ENCODE measurements at regions not wholly inside any gene's neighbourhood (a gene's known extent, or its start where the extent isn't known, plus 50 kb on each side); places are given as distances from the start of the nearest gene placed in this dataset.
"Not testable (repeated sequence)": the region's sequence is repeated elsewhere in the genome, so short reads cannot be mapped to it uniquely, and the experiment has no call there.

DNA sequence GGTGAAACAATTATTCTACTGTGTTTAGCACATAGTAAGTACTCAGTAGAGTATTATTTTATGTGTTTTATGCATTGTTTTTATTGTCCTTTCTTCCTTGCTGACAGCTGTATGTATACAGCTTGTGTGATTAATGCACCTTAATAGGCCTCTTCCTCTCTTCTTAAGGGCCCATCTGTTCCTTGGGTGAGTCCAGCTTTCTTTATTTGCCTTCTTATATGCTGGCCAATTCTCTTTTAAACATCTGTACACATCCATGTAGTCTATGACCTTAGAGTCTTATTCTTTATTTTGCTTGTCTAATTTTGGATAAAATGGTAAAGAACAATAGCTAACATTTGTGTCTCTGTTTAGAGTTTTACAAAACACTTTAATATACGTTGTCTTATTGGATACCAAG lies 333.7 kb upstream of the MEIS1 start:
- no peaks in the 10 kb centered on the region for H3K79me2 ChIP-seq (ENCODE audit: insufficient read depth, low read length)
- no peaks in the 10 kb centered on the region for H3K4me1 ChIP-seq (ENCODE audit: insufficient read depth, low read length)
- DNase-seq (ENCODE audit: insufficient read length, low spot score, missing footprints) = no peak
- no peaks in the 10 kb centered on the region for H3K36me3 ChIP-seq (ENCODE audit: insufficient read depth, low read length)
- TF ChIP-seq, protein P1, sequence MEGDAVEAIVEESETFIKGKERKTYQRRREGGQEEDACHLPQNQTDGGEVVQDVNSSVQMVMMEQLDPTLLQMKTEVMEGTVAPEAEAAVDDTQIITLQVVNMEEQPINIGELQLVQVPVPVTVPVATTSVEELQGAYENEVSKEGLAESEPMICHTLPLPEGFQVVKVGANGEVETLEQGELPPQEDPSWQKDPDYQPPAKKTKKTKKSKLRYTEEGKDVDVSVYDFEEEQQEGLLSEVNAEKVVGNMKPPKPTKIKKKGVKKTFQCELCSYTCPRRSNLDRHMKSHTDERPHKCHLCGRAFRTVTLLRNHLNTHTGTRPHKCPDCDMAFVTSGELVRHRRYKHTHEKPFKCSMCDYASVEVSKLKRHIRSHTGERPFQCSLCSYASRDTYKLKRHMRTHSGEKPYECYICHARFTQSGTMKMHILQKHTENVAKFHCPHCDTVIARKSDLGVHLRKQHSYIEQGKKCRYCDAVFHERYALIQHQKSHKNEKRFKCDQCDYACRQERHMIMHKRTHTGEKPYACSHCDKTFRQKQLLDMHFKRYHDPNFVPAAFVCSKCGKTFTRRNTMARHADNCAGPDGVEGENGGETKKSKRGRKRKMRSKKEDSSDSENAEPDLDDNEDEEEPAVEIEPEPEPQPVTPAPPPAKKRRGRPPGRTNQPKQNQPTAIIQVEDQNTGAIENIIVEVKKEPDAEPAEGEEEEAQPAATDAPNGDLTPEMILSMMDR (IDR thresholded peaks at IDR 0.05; ENCODE audit: extremely low read depth, low read depth, low read length) = no peak
- no peaks in the 10 kb centered on the region for H4K20me1 ChIP-seq (ENCODE audit: insufficient read depth, low read length)
- no peaks in the 10 kb centered on the region for H3K9me3 ChIP-seq (ENCODE audit: low read depth, low read length)
- no peak overlapping the region for H2AFZ ChIP-seq (ENCODE audit: low read length)
- no peak overlapping the region for H3K4me2 ChIP-seq (ENCODE audit: insufficient read depth, low read length)
- no peak overlapping the region for H3K4me3 ChIP-seq (ENCODE audit: insufficient read depth, low read length)
- H3K27me3 ChIP-seq (ENCODE audit: insufficient read depth, low read length) = no peaks in the 10 kb centered on the region
- no peak overlapping the region for H3K27ac ChIP-seq (ENCODE audit: low read depth, low read length)

DNA sequence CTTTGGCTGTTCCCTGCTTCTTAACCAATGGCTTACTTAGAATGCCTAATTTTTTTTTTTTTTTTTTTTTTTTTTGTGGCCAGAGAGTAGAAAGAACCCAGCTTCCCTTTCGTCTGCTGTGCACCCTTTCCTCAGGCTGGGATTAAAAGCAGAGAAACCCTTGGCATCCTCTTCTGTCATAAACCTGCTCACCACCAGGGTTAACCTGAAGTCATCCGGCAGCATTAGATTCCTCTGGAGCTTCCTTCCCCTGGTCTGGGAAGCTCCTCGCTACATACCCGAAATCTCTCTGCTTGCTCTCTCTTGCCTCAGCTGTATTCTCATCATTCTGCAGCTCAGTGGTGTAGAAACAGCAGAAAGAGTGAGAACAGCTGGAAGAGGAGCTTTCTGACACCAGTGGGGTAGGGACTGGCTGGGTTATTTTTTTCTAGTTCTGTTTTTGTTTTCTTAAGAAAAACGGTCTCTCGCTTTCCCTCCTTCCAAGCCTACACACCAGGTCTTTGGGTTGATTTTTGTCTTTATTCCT lies 339.0 kb upstream of the MEIS1 start:
- Histone ChIP-seq H3K79me2 (ENCODE audit: insufficient read depth, low read length) (no peaks in the 10 kb centered on the region), H3K9me3 (ENCODE audit: low read depth, low read length) (no peaks in the 10 kb centered on the region), H4K20me1 (ENCODE audit: insufficient read depth, low read length) (no peaks in the 10 kb centered on the region), H3K4me2 (ENCODE audit: insufficient read depth, low read length) (no peak overlapping the region), H2AFZ (ENCODE audit: low read length) (no peak overlapping the region), H3K4me1 (ENCODE audit: insufficient read depth, low read length) (no peaks in the 10 kb centered on the region), H3K27ac (ENCODE audit: low read depth, low read length) (no peak overlapping the region), H3K36me3 (ENCODE audit: insufficient read depth, low read length) (no peaks in the 10 kb centered on the region), H3K4me3 (ENCODE audit: insufficient read depth, low read length) (no peak overlapping the region), H3K27me3 (ENCODE audit: insufficient read depth, low read length) (no peaks in the 10 kb centered on the region)
- TF ChIP-seq, protein P1 (IDR thresholded peaks at IDR 0.05; ENCODE audit: extremely low read depth, low read depth, low read length) = no peak
- no peak for DNase-seq (ENCODE audit: insufficient read length, low spot score, missing footprints)

DNA sequence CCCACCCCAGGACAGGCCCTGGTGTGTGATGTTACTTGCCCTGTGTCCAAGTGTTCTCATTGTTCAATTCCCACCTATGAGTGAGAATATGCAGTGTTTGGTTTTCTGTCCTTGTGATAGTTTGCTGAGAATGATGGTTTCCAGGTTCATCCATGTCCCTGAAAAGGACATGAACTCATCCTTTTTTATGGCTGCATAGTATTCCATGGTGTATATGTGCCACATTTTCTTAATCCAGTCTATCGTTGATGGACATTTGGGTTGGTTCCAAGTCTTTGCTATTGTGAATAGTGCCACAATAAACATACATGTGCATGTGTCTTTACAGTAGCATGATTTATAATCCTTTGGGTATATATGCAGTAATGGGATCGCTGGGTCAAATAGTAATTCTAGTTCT lies 340.2 kb upstream of the MEIS1 start:
- H3K4me2 ChIP-seq (ENCODE audit: insufficient read depth, low read length); H2AFZ ChIP-seq (ENCODE audit: low read length); H3K27me3 ChIP-seq (ENCODE audit: insufficient read depth, low read length); H3K9me3 ChIP-seq (ENCODE audit: low read depth, low read length); H3K27ac ChIP-seq (ENCODE audit: low read depth, low read length); H4K20me1 ChIP-seq (ENCODE audit: insufficient read depth, low read length); DNase-seq (ENCODE audit: insufficient read length, low spot score, missing footprints); H3K4me3 ChIP-seq (ENCODE audit: insufficient read depth, low read length); H3K4me1 ChIP-seq (ENCODE audit: insufficient read depth, low read length); H3K36me3 ChIP-seq (ENCODE audit: insufficient read depth, low read length); H3K79me2 ChIP-seq (ENCODE audit: insufficient read depth, low read length): not testable (repeated sequence)

DNA sequence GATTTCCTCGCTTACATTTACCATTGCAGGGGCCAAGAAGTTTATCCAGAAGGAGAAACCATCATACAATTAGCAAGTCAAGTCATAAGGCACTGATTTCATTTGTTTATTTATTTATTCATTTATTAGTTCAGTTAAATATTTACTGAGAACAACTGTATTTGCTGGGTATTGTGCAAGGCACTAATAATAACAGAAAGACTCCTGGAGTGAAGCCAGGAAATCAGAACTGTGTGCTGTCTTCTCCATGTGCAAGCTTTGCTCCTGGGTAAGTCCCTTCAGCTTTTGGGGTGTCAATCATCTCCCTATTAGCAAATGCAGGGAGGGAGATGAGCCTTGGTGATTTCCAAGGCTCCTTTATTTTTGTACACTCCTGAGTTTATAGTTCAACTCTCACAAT lies 341.6 kb upstream of the MEIS1 start:
- TF ChIP-seq, protein P1 (IDR thresholded peaks at IDR 0.05; ENCODE audit: extremely low read depth, low read depth, low read length) = no peak

More for the DNA sequence above, 341.6 kb upstream of the MEIS1 start:
- H3K9me3 ChIP-seq (ENCODE audit: low read depth, low read length) = no peaks in the 10 kb centered on the region
- H3K36me3 ChIP-seq (ENCODE audit: insufficient read depth, low read length) = no peaks in the 10 kb centered on the region
- H3K4me1 ChIP-seq (ENCODE audit: insufficient read depth, low read length) = no peaks in the 10 kb centered on the region
- H3K4me3 ChIP-seq (ENCODE audit: insufficient read depth, low read length) = no peak overlapping the region
- no peak overlapping the region for H3K27ac ChIP-seq (ENCODE audit: low read depth, low read length)
- H4K20me1 ChIP-seq (ENCODE audit: insufficient read depth, low read length) = no peaks in the 10 kb centered on the region
- no peak overlapping the region for H2AFZ ChIP-seq (ENCODE audit: low read length)
- no peaks in the 10 kb centered on the region for H3K79me2 ChIP-seq (ENCODE audit: insufficient read depth, low read length)
- H3K4me2 ChIP-seq (ENCODE audit: insufficient read depth, low read length) = no peak overlapping the region
- no peak for DNase-seq (ENCODE audit: insufficient read length, low spot score, missing footprints)
- H3K27me3 ChIP-seq (ENCODE audit: insufficient read depth, low read length) = no peaks in the 10 kb centered on the region
